NK-92 (cell line): ENCODE measurements at regions not wholly inside any gene's neighbourhood (a gene's known extent, or its start where the extent isn't known, plus 50 kb on each side); places are given as distances from the start of the nearest gene placed in this dataset.

Experiments used
- DNase-seq: peaks from one replicate; lab custom pipeline; 2025; ENCODE audit not compliant: unreplicated experiment; lab: John Stamatoyannopoulos, UW

GRCh38 chr10:128604025-128604424 lies 477.8 kb upstream of the MKI67 start:
- DNase-seq, result no peak

- DNase-seq, result no peak
Measured at GRCh38 chr10:128605180-128605579, 479.0 kb upstream of the MKI67 start.

GRCh38 chr10:128606055-128606454 lies 479.8 kb upstream of the MKI67 start:
- DNase-seq, result no peak

- no peak for DNase-seq
Measured at GRCh38 chr10:128608791-128609190, 482.6 kb upstream of the MKI67 start.

- no peak for DNase-seq
Measured at GRCh38 chr10:128609460-128609859, 483.2 kb upstream of the MKI67 start.

GRCh38 chr10:128610113-128610512 lies 483.9 kb upstream of the MKI67 start:
- DNase-seq, result no peak

- DNase-seq, result no peak
Measured at GRCh38 chr10:128612195-128612594, 486.0 kb upstream of the MKI67 start.

GRCh38 chr10:128612631-128613030 lies 486.4 kb upstream of the MKI67 start:
- DNase-seq, result no peak

GRCh38 chr10:128614016-128614605 lies 487.9 kb upstream of the MKI67 start:
- DNase-seq, result no peak

GRCh38 chr10:128614802-128615553 lies 488.8 kb upstream of the MKI67 start:
- DNase-seq, result no peak

GRCh38 chr10:128617532-128617931 lies 491.3 kb upstream of the MKI67 start:
- no peak for DNase-seq

- no peak for DNase-seq
Measured at GRCh38 chr10:128622706-128623105, 496.5 kb upstream of the MKI67 start.

- no peak for DNase-seq
Measured at GRCh38 chr10:128623776-128624175, 497.6 kb upstream of the MKI67 start.

GRCh38 chr10:128624656-128625530 lies 498.7 kb upstream of the MKI67 start:
- no peak for DNase-seq

- no peak for DNase-seq
Measured at GRCh38 chr10:128625926-128626325, 499.7 kb upstream of the MKI67 start.

- DNase-seq, result no peak
Measured at GRCh38 chr10:128626397-128627000, 500.3 kb upstream of the MKI67 start.

GRCh38 chr10:128627811-128628210 lies 501.6 kb upstream of the MKI67 start:
- no peak for DNase-seq

GRCh38 chr10:128628252-128628651 lies 502.0 kb upstream of the MKI67 start:
- no peak for DNase-seq

- DNase-seq, result no peak
Measured at GRCh38 chr10:128629111-128630096, 503.2 kb upstream of the MKI67 start.

GRCh38 chr10:128630787-128631252 lies 504.6 kb upstream of the MKI67 start:
- no peak for DNase-seq
